ENCODE measurements at regions not wholly inside any gene's neighbourhood (a gene's known extent, or its start where the extent isn't known, plus 50 kb on each side); places are given as distances from the start of the nearest gene placed in this dataset.

DNA sequence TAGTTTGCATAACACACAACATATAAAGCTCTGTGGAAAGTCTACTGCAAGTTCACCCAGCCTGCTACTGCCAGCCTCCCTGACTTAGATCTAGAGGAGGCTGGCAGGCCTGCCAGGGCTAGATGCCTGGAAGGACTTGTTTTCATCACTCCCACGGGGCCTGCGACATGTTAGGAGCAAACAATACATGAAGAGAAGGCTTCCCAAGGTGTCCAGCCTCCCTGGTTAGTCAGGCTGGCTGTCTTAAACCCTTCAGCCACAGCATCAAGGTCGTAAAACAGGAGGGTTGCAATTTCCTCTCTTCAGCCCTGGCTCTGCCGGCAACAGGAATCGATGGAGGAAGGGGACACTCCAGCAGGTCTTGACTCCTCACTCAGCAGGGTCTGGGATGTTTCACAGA lies 104.5 kb downstream of the NGF start:
- H3K4me1 Mint-ChIP-seq: no peaks in the 10 kb centered on the region
- no peaks in the 10 kb centered on the region for H3K9me3 ChIP-seq (ENCODE audit: control insufficient read depth, low read length, poor library complexity, severe bottlenecking)
- no peaks in the 10 kb centered on the region for H3K36me3 Mint-ChIP-seq (ENCODE audit: low read depth)
- H3K27me3 Mint-ChIP-seq: peaks cover 6% of the 10 kb centered on the region
- no peak overlapping the region for H3K27ac Mint-ChIP-seq
- H3K4me3 Mint-ChIP-seq: no peak overlapping the region
- ATAC-seq (no peak), DNase-seq (no peak)

DNA sequence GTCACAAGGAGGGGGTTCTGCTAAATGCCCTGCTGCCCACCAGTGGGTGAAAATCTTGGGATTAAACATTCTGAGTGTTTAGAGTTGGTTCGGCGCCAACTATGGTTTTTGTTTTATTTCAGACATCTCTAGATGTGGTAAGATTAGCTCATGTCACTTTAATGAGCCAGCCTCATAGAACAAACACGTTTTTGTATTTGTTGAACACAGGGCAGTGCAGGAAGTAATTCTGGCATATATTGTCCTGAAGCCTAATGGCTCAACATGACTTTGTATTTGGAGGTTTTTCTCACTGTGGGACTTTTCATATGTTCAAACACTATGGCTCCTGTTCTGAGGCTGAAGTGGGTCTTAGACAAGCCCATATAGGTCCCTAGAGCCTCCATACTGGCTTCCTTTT lies 107.8 kb downstream of the NGF start:
- Mint-ChIP-seq H3K4me1 (no peaks in the 10 kb centered on the region), H3K4me3 (no peak overlapping the region), H3K27me3 (peaks cover 6% of the 10 kb centered on the region), H3K27ac (no peak overlapping the region), H3K36me3 (ENCODE audit: low read depth) (no peaks in the 10 kb centered on the region)
- DNase-seq: no peak
- no peaks in the 10 kb centered on the region for H3K9me3 ChIP-seq (ENCODE audit: control insufficient read depth, low read length, poor library complexity, severe bottlenecking)
- no peak for ATAC-seq

DNA sequence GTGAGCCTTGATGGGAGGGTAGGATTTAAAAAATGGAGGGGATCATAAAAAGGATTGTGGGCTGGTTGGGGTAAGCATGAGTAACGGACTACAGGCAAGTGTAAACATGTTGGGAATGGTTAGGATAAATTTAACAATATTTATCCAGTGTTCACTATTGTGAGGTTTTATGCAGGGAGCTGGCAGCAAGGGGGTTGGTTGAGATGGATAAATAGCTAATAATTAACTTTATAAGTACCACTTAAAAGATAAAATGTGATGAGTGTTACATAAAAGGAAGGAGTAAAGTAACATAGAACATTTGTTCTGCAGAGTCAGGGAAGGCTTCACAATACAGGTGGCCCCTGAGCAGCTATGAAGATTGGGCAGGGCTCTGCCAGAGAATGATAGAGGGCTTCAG lies 109.0 kb downstream of the NGF start:
- no peaks in the 10 kb centered on the region for H3K9me3 ChIP-seq (ENCODE audit: control insufficient read depth, low read length, poor library complexity, severe bottlenecking)
- Mint-ChIP-seq H3K27ac (no peak overlapping the region), H3K4me1 (no peaks in the 10 kb centered on the region), H3K4me3 (no peak overlapping the region), H3K27me3 (peaks cover 7% of the 10 kb centered on the region), H3K36me3 (ENCODE audit: low read depth) (no peaks in the 10 kb centered on the region)
- DNase-seq: no peak
- ATAC-seq: no peak

DNA sequence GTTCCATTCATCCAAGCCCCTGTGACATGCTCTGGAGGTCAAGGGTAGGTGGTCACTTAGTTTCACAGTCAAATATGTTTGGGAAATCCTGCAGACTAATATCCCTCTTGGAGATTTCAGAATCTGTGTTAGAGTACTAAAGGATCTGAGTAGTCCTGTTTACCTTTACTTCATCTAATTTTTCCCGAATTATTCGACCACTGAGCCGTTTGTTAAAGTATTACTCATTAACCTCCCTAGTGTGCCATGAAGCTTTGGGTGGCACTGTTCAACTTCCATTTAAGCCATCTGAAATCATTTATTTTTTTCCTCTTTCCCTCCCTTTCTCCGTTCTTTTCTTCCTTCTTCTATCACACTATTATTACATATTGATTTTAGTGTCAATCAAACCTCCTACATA lies 109.9 kb downstream of the NGF start:
- no peaks in the 10 kb centered on the region for H3K4me1 Mint-ChIP-seq

DNA sequence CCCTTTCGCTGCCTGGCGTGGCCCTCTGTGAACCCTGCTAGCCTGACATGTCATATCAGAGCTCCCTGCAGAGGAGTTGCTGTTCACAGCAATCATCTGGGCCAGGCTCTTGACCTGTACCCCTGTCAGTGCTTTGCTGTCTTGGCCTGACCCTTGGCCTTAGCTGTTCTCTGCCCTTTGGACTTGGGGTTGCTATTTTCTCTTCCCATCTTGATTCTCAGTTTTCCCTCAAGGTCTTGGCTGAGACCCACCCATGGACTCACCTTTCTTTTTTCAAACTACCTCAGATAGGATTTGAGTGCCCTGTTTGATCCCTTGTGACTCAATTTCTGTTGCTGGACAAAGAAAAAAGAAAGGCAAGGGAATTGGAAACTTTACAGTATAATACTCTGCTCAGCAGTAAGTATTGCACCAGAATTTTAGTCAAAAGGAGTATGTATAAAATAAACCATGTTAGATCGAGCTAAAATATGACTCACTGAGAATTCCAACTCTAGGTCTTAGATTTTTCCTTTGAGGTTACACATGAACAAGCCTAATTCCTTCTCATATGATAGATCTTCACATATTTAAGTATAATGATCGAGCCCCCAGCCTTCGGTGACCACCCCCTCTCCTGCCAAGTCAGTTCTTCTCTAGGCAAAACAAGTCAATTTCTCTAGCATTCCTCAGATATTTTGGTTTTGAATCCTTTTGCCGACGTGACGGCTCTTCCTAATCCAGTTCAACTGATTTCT lies 110.5 kb downstream of the NGF start:
- Mint-ChIP-seq H3K27me3 (peaks cover 19% of the 10 kb centered on the region), H3K4me1 (no peaks in the 10 kb centered on the region), H3K36me3 (ENCODE audit: low read depth) (no peaks in the 10 kb centered on the region), H3K4me3 (no peak overlapping the region), H3K27ac (no peak overlapping the region)
- no peaks in the 10 kb centered on the region for H3K9me3 ChIP-seq (ENCODE audit: control insufficient read depth, low read length, poor library complexity, severe bottlenecking)
- ATAC-seq: no peak
- no peak for DNase-seq

More for the DNA sequence above, 109.9 kb downstream of the NGF start:
- H3K27ac Mint-ChIP-seq: no peak overlapping the region
- H3K27me3 Mint-ChIP-seq: peaks cover 15% of the 10 kb centered on the region
- no peaks in the 10 kb centered on the region for H3K9me3 ChIP-seq (ENCODE audit: control insufficient read depth, low read length, poor library complexity, severe bottlenecking)
- H3K36me3 Mint-ChIP-seq (ENCODE audit: low read depth): no peaks in the 10 kb centered on the region
- no peak for ATAC-seq
- H3K4me3 Mint-ChIP-seq: no peak overlapping the region
- DNase-seq: no peak

DNA sequence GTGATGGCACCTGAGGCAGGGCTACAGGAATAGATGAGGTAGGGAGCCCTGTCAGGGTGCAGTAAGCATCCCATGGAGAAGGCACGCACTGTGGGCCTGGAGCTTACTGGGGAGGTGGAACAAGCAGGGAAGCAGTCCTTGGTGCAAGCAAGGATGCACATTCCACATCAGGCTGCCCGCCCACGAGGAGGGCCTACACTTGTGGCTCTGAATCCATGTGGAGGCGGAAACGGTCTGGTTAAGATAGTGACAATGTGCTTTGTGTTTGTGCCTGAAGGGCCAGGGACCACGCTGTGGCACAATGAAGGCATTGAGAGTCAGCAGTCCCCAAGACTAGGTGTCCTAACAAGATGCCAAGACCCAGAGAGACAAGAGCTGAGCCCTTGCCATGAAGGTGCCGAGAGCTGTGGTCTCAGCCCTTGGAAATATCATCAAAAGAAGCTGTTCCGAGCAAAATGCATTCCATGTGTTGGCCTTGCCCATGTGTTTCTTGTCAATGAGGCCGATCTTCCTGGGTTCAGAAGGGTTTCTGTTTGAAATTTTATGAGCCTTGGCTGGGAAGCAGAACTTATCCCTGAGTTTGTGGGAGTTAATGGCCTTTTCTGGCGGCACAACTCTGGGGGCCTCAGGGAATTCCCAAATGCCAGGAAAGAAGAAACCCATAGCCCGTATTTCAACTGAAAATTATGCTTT lies 111.9 kb downstream of the NGF start:
- H3K27ac Mint-ChIP-seq: no peak overlapping the region
- peaks cover 19% of the 10 kb centered on the region for H3K27me3 Mint-ChIP-seq
- no peak overlapping the region for H3K4me3 Mint-ChIP-seq
- H3K9me3 ChIP-seq (ENCODE audit: control insufficient read depth, low read length, poor library complexity, severe bottlenecking): no peaks in the 10 kb centered on the region
- ATAC-seq (no peak), DNase-seq (no peak)
- H3K36me3 Mint-ChIP-seq (ENCODE audit: low read depth): no peaks in the 10 kb centered on the region
- no peaks in the 10 kb centered on the region for H3K4me1 Mint-ChIP-seq

DNA sequence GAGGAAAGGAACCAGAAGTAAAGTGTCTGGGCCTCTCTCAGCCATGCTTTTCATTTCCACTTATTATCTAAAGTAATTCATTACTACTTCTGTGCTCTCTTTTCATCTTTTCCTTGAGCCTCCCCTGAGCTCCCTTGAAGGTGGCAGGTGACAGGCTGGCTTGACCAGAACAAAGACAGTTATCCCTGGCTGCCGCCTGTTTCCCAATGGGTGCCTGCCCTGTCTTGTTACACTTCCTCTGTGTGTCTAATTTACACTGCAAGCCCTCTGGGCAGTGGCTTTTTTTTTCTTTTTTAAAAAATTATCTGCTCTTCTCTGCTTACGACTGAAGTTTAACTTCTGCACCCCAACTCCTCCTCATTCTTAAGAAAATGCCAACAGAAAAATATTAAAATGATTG lies 113.4 kb downstream of the NGF start:
- Mint-ChIP-seq H3K27ac (no peak overlapping the region), H3K27me3 (peaks cover 21% of the 10 kb centered on the region), H3K4me1 (no peaks in the 10 kb centered on the region), H3K36me3 (ENCODE audit: low read depth) (no peaks in the 10 kb centered on the region), H3K4me3 (no peak overlapping the region)
- DNase-seq (no peak), ATAC-seq (no peak)
- no peaks in the 10 kb centered on the region for H3K9me3 ChIP-seq (ENCODE audit: control insufficient read depth, low read length, poor library complexity, severe bottlenecking)

DNA sequence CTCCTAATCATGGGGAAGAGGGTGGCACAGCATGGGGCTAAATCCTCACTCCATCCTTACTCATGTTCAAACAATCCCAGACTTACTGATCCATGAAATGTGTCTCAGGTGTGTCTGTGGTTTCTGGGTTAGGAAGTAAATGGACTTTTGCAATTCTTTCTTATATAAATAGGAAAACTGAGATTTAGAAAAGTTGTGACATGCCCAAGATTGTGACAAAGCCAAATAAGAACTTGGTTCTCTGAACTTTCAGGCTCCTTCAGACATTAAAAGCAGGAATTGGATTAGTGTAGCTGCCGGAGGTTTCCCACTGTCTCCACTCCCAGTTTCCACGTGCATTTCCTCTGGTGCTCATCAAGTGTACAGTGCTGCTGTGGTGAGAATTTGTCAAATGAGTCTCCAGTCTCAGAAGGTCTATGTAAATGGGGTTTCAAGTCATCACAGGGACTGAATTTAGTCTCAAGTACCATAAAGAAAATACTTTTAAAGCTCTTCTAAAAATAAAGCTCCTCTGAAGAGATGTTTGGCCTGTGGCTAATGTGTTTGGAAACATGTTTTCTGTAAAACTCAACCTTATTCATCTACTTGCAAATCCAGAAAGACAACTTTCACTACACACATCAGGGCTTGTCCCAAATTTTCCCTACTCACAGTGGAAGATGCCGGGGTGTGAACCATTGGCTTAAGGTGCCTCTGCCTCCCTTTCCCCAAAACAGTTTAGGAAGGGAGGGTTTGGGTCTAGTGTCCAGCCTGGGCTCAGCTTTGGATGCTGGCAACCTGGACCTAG lies 115.2 kb downstream of the NGF start:
- Mint-ChIP-seq H3K27ac (no peak overlapping the region), H3K27me3 (peaks cover 38% of the 10 kb centered on the region)

DNA sequence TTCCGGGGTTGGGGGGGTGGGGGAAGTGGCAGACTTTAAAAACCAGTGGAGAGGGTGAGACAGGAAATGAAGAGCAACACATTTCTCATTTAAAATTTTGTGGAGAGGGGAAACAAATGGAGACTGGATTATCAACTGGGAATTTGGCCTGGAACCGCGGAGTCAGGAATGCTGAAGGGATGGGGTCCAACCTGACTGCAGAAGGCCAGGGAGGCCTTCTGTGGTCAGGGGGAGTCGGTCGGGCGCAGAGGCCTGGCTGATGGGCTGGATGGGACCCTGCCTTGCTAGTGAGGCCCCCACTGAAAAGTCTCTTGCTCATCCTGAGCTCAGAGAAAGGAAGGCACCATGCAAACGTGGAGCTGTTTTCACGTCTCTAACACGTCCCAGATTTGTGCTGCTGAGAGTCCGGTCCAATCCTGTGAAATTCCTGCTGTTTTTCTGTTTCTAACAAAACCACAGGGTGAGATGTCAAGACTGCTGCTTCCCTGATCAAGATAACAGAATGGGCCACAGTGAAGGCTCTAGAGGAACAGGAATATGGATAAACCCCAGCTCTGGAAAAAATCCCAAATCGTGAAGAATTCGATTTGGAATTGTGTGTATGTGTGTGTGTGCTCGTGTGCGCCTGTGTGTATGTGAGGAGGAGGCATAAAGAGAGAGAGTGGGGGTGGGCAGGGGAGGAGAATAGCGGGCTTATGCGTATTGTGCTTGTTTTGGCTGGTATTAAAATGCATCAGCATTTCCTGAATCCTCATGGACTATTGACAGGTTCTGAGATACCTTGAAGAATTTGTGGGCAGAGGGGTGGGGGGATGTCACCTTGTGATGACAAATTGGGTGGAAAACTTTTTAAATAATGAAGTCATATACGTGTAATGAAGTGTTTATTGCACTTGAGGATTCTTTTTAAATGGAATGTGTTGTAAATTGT lies 117.4 kb downstream of the NGF start:
- ATAC-seq: no peak
- H3K27me3 Mint-ChIP-seq: peaks cover 54% of the 10 kb centered on the region
- no peaks in the 10 kb centered on the region for H3K4me1 Mint-ChIP-seq
- no peak for DNase-seq
- H3K4me3 Mint-ChIP-seq: no peak overlapping the region
- no peaks in the 10 kb centered on the region for H3K36me3 Mint-ChIP-seq (ENCODE audit: low read depth)
- H3K27ac Mint-ChIP-seq: no peak overlapping the region
- no peaks in the 10 kb centered on the region for H3K9me3 ChIP-seq (ENCODE audit: control insufficient read depth, low read length, poor library complexity, severe bottlenecking)

More for the DNA sequence above, 115.2 kb downstream of the NGF start:
- DNase-seq (no peak), ATAC-seq (no peak)
- Mint-ChIP-seq H3K4me1 (no peaks in the 10 kb centered on the region), H3K36me3 (ENCODE audit: low read depth) (no peaks in the 10 kb centered on the region), H3K4me3 (no peak overlapping the region)
- H3K9me3 ChIP-seq (ENCODE audit: control insufficient read depth, low read length, poor library complexity, severe bottlenecking): no peaks in the 10 kb centered on the region

DNA sequence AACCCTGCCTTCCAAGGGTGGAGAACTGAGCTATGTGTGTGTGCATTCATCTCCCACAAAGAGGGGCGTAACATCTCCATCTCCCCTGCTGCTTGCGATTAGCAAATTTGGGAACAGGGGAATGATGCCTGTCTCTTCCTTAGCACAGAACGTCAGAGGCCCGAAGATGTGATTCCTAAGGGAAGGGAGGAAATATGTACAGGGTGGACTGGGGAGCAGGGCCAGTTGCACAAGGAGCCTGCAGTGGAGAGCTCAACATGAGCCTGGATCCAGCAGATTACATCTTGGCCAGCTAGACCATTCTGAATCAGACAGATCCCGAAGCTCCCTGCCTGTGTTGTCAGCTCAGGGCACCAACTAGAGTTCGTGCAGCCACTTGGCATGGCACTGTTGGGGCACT lies 118.1 kb downstream of the NGF start:
- peaks cover 54% of the 10 kb centered on the region for H3K27me3 Mint-ChIP-seq
- no peak for ATAC-seq
- no peak for DNase-seq
- H3K36me3 Mint-ChIP-seq (ENCODE audit: low read depth): no peaks in the 10 kb centered on the region
- no peak overlapping the region for H3K4me3 Mint-ChIP-seq
- no peak overlapping the region for H3K27ac Mint-ChIP-seq
- H3K9me3 ChIP-seq (ENCODE audit: control insufficient read depth, low read length, poor library complexity, severe bottlenecking): no peaks in the 10 kb centered on the region
- no peaks in the 10 kb centered on the region for H3K4me1 Mint-ChIP-seq

DNA sequence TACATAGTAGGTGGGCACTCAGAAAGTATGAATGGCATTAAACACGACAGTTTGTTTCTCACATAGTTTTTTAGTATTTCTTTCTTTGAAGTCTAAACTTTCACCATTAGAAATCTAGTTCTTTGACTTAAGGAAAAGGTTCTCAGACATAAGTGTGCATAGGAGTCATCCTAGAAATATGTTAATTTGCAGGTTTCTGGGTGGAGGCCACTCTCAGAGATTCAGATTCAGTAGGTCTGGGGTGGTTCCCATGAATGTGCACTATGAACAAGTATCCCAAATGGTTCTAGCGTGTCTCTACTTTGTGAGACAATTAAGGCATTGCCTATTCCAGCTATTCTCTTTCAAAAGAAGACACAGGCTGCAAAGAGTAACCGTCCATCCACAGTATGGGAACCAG lies 119.3 kb downstream of the NGF start:
- Mint-ChIP-seq H3K4me3 (no peak overlapping the region), H3K4me1 (no peaks in the 10 kb centered on the region), H3K36me3 (ENCODE audit: low read depth) (no peaks in the 10 kb centered on the region), H3K27ac (no peak overlapping the region), H3K27me3 (peaks cover 49% of the 10 kb centered on the region)
- no peaks in the 10 kb centered on the region for H3K9me3 ChIP-seq (ENCODE audit: control insufficient read depth, low read length, poor library complexity, severe bottlenecking)
- DNase-seq (no peak), ATAC-seq (no peak)

DNA sequence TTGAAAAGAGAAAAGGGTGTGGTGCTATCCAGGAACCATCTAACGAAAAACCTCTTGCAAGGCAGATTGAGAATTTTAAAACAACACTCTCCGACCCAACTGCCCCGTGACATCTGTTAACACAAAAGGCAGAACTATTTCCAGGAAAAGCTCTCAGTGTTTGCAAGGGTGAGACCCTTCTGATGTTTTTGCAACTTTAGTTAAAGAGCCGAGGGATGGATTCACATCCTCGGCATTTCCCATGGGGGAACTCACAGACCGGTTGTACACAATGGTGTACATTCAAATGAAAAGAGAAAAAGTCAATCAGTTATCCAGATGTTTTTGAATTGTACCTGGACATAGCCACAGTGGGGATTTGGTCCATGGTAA lies 120.0 kb downstream of the NGF start:
- peaks cover 42% of the 10 kb centered on the region for H3K27me3 Mint-ChIP-seq
- no peak for ATAC-seq
- H3K4me3 Mint-ChIP-seq: no peak overlapping the region
- no peak for DNase-seq
- H3K9me3 ChIP-seq (ENCODE audit: control insufficient read depth, low read length, poor library complexity, severe bottlenecking): no peaks in the 10 kb centered on the region
- H3K4me1 Mint-ChIP-seq: no peaks in the 10 kb centered on the region
- no peak overlapping the region for H3K27ac Mint-ChIP-seq
- H3K36me3 Mint-ChIP-seq (ENCODE audit: low read depth): no peaks in the 10 kb centered on the region

Measured in T-helper 17 cell (primary cell).